Testis (tissue), 2 donors: ENCODE measurements at regions not wholly inside any gene's neighbourhood (a gene's known extent, or its start where the extent isn't known, plus 50 kb on each side); places are given as distances from the start of the nearest gene placed in this dataset.

Source experiments
- DNase-seq: peaks from one replicate; pipeline ENCODE4 v3.0.0-alpha.2; 2019
- H3K27ac ChIP-seq, 2 donors: fragments of 200-600 bp; sonication (generic); one replicate each; pipeline ENCODE4 v1.5.1; 2019
- H3K27me3 ChIP-seq: fragments of 200-600 bp; sonication (generic); one replicate; pipeline ENCODE4 v1.5.1; 2019
- H3K36me3 ChIP-seq: fragments of 200-600 bp; sonication (generic); one replicate; pipeline ENCODE4 v1.5.1; 2017; ENCODE audit warnings: low read depth; ENCODE audit errors: missing control alignments
- H3K4me1 ChIP-seq: fragments of 200-600 bp; sonication (generic); one replicate; pipeline ENCODE4 v1.5.1; 2019
- H3K4me3 ChIP-seq, 2 donors: fragments of 200-600 bp; sonication (generic); one replicate each; pipeline ENCODE4 v1.5.1; 2017 to 2019
- H3K9me3 ChIP-seq: fragments of 200-600 bp; sonication (generic); one replicate; pipeline ENCODE4 v1.5.1; 2017
- POLR2A ChIP-seq: fragments of 450-650 bp; IDR thresholded peaks from one replicate; pipeline ENCODE4 v1.6.1; 2017; ENCODE audit warnings: antibody characterized with exemption, mild to moderate bottlenecking, moderate library complexity
- WGBS, 2 donors: methylation state at CpG; one replicate each; pipeline ENCODE4 v1.1.5; 2018; 5-methylcytosine and 5-hydroxymethylcytosine counted together
- intact Hi-C: fragments of 100-400 bp; cut with DNase I; formaldehyde crosslinking; loops from one replicate; pipeline ENCODE4 v1.15.1; 2023; ENCODE audit warnings: low total_unique reads
- TF ChIP-seq, protein P1 (sequence below), 3 experiments: fragments of 450-650 bp in 2 of 3; fragments of 200-600 bp in 1 of 3; sonication (generic) in 1 of 3; IDR thresholded peaks; one replicate each; pipeline ENCODE4 v1.5.1; 2016 to 2019; ENCODE audit warnings: antibody characterized with exemption in 3 of 3, mild to moderate bottlenecking in 2 of 3, moderate library complexity in 1 of 3

GRCh38 chr18:28768791-28769768 lies 592.1 kb upstream of the CDH2 start:
- WGBS, 2 donors: 78 to 81% methylated on average over 8 of the region's 8 CpGs
- Histone ChIP-seq H3K27me3 (no peaks in the 10 kb centered on the region), H3K4me1 (no peaks in the 10 kb centered on the region), H3K4me3 (no peak overlapping the region), H3K36me3 (no peaks in the 10 kb centered on the region), H3K27ac (no peak overlapping the region), H3K9me3 (no peaks in the 10 kb centered on the region)
- intact Hi-C loops: no loop called here
- no peak for DNase-seq
- TF ChIP-seq, protein P1, sequence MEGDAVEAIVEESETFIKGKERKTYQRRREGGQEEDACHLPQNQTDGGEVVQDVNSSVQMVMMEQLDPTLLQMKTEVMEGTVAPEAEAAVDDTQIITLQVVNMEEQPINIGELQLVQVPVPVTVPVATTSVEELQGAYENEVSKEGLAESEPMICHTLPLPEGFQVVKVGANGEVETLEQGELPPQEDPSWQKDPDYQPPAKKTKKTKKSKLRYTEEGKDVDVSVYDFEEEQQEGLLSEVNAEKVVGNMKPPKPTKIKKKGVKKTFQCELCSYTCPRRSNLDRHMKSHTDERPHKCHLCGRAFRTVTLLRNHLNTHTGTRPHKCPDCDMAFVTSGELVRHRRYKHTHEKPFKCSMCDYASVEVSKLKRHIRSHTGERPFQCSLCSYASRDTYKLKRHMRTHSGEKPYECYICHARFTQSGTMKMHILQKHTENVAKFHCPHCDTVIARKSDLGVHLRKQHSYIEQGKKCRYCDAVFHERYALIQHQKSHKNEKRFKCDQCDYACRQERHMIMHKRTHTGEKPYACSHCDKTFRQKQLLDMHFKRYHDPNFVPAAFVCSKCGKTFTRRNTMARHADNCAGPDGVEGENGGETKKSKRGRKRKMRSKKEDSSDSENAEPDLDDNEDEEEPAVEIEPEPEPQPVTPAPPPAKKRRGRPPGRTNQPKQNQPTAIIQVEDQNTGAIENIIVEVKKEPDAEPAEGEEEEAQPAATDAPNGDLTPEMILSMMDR (IDR thresholded peaks at IDR 0.05): no peak

DNA sequence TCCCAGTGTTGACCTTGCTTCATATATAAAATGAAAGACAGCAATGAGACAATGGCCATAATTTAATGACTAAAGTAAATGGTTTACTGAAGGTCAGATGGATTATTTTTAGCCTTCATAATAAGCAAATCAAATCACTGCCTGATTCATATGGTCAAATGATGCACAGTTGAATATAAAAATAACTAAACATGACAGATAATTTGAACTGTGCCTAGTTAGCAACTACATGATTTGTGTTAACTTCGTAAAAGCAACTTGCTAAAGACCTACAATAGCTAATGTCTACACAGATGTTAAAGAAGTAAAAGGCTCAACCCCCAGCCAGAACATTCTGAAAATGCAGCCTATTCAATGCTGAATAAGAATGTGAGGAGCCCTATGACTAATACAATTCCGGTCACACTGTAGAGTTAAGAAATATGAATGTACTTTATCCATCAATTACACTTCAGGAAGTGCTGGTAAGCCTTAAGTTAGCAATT lies 590.8 kb upstream of the CDH2 start:
- DNase-seq: no peak
- TF ChIP-seq, protein P1 (IDR thresholded peaks at IDR 0.05): no peak
- no peak for TF ChIP-seq POLR2A
- intact Hi-C loops: no loop called here

GRCh38 chr18:28767201-28767600 lies 590.3 kb upstream of the CDH2 start:
- WGBS, 2 donors: 93 to 94% methylated on average over 1 of the region's 1 CpG
- Histone ChIP-seq H3K36me3 (no peaks in the 10 kb centered on the region), H3K27me3 (no peaks in the 10 kb centered on the region), H3K4me1 (no peaks in the 10 kb centered on the region), H3K27ac (no peak overlapping the region), H3K9me3 (no peaks in the 10 kb centered on the region), H3K4me3 (no peak overlapping the region)
- intact Hi-C loops: no loop called here
- TF ChIP-seq, protein P1 (IDR thresholded peaks at IDR 0.05): no peak
- no peak for TF ChIP-seq POLR2A
- no peak for DNase-seq

More for the DNA sequence above, 590.8 kb upstream of the CDH2 start:
- Histone ChIP-seq H3K27ac (no peak overlapping the region), H3K27me3 (no peaks in the 10 kb centered on the region), H3K4me1 (no peaks in the 10 kb centered on the region), H3K36me3 (no peaks in the 10 kb centered on the region), H3K4me3 (no peak overlapping the region), H3K9me3 (no peaks in the 10 kb centered on the region)
- WGBS, 2 donors: 82 to 92% methylated on average over 2 of the region's 2 CpGs

DNA sequence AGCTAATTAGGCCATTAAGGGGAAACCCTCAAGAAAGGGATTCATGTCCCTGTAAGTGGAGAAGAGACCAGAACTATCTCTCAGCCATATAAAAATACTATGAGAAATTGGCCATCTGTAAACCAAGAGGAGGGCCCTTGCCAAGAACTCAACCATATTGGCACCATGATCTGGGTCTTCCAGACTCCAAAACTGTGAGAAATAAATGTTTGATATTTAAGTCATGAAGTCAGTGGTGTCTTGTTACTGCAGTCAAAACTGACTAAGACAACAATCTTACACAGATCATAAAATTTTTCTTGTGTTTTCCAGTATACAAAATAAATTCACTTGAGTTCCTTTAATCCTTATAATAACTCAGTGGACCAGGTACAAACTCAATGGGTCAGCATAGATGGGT lies 589.8 kb upstream of the CDH2 start:
- Histone ChIP-seq H3K27ac (no peak overlapping the region), H3K9me3 (no peaks in the 10 kb centered on the region), H3K27me3 (no peaks in the 10 kb centered on the region), H3K4me1 (no peaks in the 10 kb centered on the region), H3K36me3 (no peaks in the 10 kb centered on the region), H3K4me3 (no peak overlapping the region)
- intact Hi-C loops: no loop called here
- TF ChIP-seq, protein P1 (IDR thresholded peaks at IDR 0.05): no peak
- no peak for TF ChIP-seq POLR2A
- no peak for DNase-seq
